GM21423 (cell line): ENCODE measurements at regions not wholly inside any gene's neighbourhood (a gene's known extent, or its start where the extent isn't known, plus 50 kb on each side); places are given as distances from the start of the nearest gene placed in this dataset.
"Not testable (repeated sequence)": the region's sequence is repeated elsewhere in the genome, so short reads cannot be mapped to it uniquely, and the experiment has no call there.

Experiments used
- ATAC-seq: cut with Tn5 transposase; IDR thresholded peaks from one replicate; pipeline ENCODE4 v1.9.1; 2021; ENCODE audit warnings: mild to moderate bottlenecking, moderate library complexity; ENCODE audit not compliant: unreplicated experiment

DNA sequence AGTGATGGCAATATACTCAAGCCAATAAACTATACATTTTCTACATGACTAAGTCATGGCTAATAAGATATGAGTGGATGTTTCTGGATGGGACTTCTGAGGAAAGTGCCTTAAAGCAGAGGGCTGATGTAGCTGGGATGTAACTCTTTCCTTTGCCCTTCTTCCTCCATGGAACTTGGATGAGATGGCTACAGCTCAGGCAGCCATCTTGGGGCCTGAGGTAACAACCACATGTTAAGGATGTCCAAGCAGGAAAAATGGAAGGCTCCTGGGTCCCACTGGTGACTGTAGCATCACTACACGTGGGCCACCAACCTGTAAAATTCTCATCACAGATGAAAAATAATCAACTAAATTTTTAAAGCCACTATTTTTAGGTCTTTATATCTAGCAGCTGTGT is 54.4 kb upstream of the GRIP1 start:
- no peak for ATAC-seq

DNA sequence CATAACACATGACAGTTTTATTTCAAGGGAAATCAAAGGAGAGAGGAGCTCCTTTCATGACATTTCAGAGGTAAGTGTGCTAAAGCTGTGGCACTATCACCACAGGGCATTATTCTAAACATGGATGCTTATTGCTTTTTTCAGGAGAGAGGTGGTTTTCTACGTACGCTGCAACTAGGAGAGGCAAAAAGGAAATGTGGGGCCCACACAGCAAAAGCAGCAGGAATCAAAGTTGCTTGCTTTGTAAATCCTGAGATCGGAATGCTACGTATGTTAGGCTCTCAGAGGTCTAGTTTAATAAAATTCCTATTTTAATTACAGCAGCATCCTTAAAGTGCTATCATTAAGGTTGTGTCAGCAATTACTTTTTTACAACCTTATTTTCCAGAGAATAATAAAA is 55.0 kb upstream of the GRIP1 start:
- no peak for ATAC-seq

DNA sequence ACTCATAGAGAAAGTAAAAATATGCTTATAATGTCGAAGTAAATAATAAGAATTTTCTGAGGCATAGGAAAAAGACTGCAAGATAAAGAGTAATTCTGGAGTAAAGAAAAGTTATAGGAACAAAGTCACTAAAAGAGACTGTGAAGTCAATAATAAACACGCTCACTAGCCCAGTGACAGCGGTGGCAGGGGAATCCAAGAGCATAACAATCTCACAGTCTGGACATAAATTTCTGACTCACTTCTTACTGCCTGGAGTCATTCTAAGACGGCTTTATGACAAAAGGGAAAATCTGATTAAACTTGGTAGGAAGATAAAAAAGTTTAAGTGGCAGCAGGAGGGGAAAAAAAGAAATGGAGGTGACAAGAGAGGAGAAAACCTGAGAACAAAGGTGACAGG is 56.4 kb upstream of the GRIP1 start:
- ATAC-seq, result no peak

DNA sequence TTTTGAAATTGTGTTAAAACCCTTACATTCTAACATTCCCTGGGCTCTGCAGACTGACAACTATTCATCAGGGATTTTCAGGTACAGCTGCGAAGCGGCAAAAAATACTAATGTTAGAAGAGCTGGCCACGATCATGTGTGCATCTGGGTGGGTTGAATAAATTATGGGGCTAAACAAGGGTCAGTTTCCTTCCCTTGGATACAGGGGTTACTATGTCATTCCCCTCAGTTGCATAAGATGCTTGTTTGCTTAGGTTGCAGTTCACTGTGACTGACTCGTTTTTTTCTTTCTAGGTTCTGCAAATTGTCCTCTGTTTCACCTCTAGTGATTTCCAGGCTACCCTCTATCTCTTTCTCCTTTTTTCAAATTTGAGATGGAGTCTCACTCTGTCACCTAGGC is 58.1 kb upstream of the GRIP1 start:
- ATAC-seq, result no peak

DNA sequence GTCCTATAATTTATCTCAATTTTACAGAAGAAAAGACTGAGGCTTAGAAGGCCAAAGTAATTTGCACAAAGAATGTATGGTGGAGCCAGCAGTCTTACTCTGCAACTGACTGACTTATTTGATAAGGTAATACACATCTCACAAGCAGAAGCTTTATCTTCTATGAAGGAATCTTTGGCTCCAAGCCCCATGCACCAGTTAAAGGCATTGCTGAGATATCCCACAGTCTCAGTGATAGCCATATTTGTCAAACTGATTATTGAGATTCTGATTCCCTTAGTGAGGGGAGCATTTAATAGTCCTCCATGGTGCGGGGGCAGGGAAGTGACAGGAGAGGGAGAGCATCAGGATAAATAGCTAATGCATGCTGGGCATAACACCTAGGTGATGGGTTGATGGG is 60.4 kb upstream of the GRIP1 start:
- ATAC-seq, result no peak

DNA sequence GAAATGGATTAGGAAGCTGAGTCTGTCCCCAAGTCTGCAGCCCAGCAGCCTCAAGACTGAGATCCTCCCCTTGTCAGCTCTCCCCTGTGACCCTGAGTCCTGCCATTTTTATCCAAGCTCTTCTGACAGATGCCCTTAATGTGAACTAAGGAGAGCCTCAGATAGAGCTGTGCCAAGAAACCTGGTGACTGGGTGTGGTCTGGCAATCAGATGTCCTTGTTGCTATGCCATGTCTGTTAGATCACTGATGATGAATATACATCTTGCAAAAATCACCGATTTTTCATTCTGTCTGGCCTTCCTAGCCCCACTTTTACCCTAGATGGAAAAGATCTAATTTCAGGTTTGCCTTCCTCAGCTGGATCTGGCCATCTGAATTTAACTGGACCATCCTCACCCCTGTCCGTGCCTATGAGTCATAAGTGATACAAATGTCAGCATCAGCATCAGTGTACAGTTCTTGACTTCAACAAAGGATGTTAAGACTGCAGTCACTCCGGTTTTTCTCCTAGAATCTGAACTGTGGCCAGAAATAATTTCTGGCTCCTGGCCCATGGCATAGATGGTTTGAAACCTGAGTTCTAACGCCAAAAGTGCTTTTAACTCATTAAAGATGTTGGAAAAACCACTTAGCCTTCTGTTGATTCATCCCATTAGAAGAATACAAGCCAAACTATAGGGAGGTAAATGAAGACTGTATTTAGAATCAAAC is 61.2 kb upstream of the GRIP1 start:
- no peak for ATAC-seq

DNA sequence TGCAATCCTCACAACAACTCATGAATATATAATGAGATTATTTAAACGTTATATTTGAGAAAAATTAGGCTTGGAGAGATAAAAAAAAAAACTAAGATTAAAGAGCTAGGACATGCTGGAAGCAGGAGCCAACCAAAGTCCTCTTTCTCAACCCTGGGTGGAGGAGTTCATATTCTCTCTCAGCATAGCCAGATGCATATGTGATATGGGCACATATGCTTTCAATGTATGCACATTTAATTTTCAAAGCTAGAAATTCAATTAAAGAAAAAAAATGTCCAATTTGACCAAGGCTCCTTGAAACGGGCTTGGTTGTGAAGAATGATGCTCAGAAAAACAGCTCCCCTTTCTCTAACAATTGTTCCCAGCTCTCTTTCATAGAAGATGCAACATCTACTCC is 61.9 kb upstream of the GRIP1 start:
- no peak for ATAC-seq

DNA sequence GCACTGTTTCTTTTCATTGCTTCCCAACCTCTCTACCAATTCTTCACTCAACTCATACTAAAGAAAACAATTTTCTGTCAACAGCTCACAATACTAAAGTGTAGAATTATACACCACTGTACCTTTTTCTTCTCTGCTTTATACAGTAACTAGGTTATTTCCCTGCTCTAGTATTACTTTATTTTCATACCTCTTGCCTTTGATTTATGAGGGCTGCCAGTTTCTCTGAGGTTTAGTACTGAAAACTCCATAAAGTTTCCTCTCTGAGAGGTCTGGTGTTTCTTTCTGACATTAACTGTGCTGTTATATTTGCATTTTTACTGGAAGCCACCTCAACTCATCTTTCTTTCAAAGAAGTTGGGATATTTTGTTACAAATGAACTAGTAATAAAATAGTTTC is 63.0 kb upstream of the GRIP1 start:
- ATAC-seq, result no peak

DNA sequence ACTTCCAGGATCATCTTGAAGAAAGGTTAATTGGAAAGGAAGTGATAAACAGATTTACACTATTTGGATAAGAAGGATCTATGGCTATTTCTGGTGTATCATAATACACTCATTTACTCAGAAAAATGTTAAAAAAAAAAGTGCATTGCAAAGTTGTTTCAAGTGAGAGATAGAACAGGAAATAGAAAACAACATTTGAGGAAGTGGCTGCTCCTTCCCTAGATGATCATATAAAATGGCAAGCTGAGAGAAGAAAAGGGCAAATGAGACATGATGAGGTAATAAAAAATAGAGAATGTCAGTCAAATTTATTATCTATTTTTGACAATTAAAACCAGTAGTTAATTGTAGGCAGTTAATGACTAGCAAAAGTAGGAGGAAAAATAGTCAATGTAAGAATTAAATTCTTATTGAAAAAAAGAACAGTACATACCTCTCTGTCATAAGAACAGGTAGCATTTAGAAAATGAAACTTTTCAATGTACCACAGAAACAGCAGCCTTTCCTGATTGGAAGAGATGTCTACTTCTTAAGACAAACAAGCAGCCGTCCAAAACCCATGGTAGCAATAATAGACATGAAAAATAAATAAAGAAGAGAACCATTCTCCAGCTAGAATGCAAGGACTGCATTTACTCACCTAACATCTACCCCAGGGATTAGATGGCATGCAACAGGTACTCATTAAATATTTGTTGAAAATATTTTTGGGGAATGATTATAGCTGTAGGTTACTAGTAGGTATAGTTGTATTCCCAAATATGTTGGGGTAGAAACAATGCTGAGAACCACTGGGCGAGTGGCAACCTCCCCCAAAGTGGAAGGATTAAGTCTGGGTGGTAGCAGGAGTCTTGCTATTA is 63.9 kb upstream of the GRIP1 start:
- ATAC-seq, result no peak

DNA sequence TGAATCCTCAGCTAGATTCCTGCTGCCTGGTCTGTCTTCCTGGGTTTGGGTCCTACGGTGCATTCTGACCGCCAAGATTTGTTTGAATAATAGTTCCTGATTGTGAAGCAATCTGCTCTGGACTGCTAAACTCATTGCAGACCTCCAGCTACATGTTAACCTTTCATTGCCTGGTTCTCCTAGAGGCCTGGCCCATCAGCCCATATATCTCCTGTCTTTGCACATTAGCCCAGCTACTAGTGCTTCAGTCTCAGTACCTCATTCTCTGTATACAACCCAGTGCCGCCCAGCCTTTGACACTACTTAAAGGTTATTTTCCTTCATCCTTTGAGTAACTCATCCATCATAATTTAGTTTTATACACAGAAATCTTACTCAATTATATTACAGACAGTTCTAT is 65.6 kb upstream of the GRIP1 start:
- no peak for ATAC-seq

DNA sequence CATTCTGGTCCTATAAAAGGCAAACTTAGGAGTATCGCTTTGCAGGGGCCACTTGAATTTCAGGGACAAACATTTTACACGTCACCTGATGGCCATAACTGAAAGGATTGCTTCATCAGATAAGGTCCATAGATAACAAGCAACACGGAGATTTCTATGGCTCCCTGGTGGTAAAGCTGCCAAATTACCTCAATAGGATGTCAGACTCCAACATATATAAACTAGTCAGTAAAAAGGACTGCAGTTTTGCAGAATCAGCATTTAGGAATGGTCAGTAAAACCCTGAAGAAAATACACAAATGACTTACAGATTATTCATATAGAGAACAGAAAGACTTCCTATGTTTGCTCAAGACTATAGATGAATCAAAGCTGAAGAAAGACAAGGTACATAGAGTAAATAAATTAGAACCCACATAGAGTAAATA is 66.1 kb upstream of the GRIP1 start:
- no peak for ATAC-seq

DNA sequence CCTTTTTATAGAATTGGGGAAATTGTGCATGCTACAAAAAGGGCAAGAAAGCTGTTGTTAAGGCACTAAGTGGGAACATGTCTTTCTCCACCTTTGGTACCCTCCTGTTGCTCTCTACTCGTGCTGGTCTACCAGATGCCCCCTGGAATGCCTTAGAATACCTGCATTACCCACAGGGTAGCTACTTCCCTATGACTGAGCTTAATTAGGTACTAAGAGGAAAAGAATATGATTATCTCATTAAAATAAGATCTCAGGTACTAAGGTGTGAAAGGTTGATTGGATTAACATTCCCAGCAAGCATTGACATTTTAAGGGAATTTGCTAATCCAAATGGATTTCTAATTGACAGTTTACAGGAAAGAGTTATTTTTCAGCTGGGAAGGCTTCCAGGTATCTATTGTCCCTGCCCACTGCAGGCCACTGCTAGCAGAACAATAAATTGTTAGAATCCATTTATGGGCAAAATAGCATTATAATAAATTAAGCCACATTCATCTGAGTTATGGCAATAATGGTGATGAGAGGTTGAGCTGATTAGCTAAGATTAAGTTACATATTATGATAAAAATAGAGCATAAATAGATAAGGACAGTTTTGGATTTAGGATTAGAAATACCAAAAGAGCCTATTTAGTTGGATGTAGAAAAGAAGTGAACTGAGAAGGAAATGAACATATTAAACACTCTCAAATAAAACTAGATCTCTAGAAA is 67.8 kb upstream of the GRIP1 start:
- no peak for ATAC-seq

DNA sequence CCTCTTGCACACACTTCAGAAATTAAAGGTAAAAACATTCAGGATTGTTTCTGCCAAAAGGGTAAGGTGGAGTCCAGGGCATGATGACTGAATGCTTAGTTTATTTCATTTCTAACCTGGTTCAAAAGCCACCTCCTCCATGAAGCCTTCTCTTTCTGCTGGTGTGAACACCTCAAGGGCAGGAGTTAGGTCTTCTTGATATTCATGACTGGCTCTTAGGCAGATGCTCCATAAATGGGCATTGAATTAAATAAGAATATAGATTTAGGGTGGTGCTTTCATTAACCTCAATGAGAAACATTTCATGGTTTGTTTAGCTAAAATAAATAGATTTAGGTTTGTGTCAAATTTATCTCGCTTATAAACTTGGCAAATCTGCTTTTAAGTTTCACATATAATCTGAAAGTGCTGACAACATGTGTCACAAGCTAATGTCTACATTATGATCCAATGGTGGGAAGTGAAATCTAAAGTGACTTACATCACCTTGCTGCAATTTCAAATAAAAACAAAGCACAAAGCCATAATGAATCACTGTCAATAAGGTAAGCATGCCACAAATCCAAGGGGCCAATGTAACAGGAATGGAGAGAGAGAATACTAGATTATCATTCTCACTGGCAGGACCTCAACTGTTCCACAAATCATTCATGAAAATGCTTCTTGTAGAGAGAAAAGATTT is 72.7 kb upstream of the GRIP1 start:
- no peak for ATAC-seq

DNA sequence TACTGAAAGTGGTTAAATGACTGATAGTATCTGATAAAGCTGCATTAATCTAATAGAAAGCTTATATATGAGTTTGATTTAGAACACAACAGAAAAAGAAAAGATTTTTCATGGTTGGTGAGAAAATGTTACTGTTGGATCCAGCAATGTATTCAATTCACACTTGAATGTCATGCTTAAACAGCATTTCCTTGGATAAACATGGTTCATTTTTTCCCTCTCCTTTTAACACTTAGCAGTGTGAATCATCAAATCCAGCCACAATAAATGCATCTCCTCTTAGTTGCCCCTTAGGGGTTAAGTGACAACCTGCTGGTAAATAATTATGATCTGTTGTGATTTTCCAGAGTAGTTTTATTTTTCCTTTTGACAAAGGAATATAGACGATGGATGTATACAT is 74.9 kb upstream of the GRIP1 start:
- no peak for ATAC-seq

DNA sequence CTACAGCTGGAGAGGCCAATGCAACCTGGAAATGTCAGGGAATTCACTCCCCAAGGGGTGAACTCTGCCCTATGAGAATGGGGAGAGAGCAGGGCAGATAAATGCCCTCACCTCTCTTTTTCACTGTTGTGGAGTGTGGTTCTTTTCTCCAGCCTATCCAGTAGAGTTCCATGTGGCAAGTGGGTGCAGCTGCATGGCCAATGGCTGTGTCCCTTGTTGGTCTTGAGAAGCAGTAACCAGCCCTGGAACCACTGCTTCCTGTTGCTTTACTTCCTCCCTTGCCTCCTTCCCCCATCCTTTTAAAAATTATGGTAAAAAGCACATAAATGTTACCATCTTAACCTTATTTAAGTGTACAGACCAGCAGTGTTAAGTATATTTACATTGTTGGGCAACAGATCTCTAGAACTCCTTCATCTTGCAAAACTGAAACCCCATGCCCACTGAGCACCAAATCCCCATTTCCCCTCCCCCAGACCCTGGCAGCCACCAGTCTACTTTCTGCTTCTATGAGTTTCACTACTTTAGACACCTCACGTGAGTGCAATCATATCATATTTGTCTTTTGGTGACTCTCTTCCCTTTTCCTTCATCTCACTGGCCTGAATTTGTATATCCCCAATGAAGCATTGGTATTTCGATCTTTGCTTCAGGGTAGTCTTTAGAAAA is 77.0 kb upstream of the GRIP1 start:
- no peak for ATAC-seq

DNA sequence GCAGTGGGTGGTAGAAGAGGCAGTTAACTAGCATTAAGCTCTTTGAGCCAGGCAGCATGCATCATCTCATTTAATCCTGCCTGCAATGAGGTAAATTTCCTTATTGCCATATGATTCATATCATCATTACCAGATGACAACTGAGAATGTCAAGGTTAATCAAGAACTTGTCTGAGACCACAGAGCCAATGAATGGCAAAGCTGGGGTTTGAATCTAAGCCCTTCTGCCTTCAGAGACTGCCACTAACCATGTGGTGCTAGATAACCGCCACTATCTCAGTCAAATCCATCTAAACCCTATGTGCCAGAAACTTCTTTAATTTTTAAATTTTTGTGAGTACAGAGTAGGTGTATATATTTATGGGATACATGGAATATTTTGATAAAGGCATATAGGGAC is 77.8 kb upstream of the GRIP1 start:
- ATAC-seq, result no peak

DNA sequence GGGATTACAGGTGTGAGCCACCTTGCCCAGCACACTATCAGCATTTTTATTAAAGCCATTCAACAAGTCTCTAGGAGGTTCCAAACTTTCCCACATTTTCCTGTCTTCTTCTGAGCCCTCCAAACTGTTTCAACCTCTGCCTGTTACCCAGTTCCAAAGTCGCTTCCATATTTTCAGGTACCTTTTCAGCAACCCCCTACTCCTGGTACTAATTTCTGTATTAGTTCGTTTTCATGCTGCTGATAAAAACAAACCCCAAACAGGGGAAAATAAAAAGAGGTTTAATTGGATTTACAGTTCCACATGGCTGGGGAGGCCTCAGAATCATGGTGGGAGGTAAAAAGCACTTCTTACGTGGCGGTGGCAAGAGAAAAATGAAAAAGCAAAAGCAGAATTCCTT is 81.2 kb upstream of the GRIP1 start:
- ATAC-seq, result not testable (repeated sequence)

DNA sequence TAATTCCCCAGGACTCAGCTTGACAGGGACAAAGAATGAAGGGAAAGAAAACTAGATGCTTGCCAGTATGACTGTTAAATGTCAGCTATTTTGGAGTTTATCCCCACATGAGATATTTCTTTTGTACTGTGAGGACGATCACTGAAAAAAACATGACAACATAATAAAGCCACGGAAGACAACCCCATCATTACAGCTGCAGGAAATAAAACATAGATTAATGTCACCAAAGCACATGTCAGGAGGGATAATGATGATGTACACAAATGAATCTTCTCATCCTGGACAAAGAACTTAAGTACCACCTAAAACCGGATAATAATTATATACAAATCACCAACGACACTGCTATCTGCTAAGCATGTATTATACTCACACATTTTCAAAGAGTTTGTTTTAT is 84.6 kb upstream of the GRIP1 start:
- ATAC-seq, result no peak

DNA sequence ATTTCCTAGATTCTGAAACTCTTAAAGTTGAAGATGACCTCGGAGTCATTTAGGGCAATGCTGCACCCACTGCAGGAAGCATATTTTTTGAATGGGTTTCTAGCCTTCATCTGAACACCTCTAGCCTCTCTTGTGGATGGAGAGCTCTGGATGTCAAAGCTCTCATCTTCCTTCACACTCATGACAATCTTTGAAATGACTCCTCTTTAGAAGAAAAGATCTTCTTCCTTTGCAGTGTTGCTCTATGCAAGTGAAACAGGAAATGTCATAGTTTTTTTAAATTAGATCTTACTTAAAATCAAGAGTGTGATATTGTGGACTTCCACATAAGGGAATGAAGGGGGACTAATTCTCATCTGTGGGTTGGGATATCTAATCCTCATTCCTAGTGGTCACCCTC is 86.3 kb upstream of the GRIP1 start:
- ATAC-seq, result no peak

DNA sequence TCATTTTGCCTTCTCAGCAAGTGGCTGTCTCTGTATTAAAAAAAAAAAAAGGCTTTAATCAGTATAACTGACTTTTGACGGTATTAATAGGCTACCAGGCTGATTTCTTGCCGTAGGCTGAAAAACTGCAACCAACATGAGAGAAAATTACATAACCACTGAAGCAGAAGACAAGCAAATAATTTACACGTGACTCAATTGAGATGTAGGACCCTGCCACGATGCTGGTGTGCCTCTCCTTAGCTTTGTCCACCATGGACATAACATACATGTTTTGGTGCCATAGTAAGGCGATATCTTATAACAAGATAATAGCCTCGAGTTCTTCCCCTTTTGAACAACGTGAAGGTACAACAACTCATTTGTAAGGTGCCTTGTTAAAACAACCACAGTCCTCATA is 88.7 kb upstream of the GRIP1 start:
- no peak for ATAC-seq

DNA sequence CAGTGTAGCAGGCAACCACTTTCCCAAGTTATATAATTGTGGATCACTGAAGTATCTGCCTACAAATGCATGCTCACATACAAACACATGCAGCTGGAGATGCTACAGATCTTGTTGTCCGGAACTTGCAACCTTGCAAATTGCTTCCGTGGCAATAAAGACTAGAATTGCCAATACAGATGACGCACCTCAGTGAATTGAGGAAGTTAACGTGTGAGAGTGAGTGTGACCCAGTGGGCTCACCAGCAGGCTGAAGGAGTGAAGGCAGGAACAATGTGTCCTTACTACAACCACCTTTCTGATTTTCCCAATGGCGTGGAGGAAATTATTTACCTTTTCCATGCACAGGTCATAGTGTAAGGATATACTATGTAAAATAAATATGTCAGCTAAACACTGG is 89.4 kb upstream of the GRIP1 start:
- ATAC-seq, result no peak
